Mucosa of rectum (tissue), 2 donors: ENCODE measurements at regions not wholly inside any gene's neighbourhood (a gene's known extent, or its start where the extent isn't known, plus 50 kb on each side); places are given as distances from the start of the nearest gene placed in this dataset.

ENCODE experiments used
- H3K27ac ChIP-seq, 2 donors: one replicate each; pipeline ENCODE4 v1.7.0; 2013; ENCODE audit warnings: inconsistent platforms in 2 of 2, low read depth in 2 of 2, low read length in 2 of 2
- H3K27me3 ChIP-seq, 2 donors: one replicate each; pipeline ENCODE4 v1.7.0; 2013; ENCODE audit warnings: low read length in 2 of 2; ENCODE audit not compliant: control insufficient read depth in 2 of 2, insufficient read depth in 2 of 2
- H3K36me3 ChIP-seq, 2 donors: one replicate each; pipeline ENCODE4 v1.7.0; 2013; ENCODE audit warnings: low read length in 2 of 2; ENCODE audit not compliant: control insufficient read depth in 2 of 2, insufficient read depth in 2 of 2
- H3K4me1 ChIP-seq, 2 donors: one replicate each; pipeline ENCODE4 v1.7.0; 2013; ENCODE audit warnings: low read length in 2 of 2, mild to moderate bottlenecking in 1 of 2; ENCODE audit not compliant: control insufficient read depth in 2 of 2, insufficient read depth in 2 of 2
- H3K4me3 ChIP-seq, 2 donors: one replicate each; pipeline ENCODE4 v1.7.0; 2013; ENCODE audit warnings: low read length in 2 of 2
- H3K9ac ChIP-seq, 2 donors: one replicate each; pipeline ENCODE4 v1.7.0; 2013; ENCODE audit warnings: low read length in 2 of 2, low read depth in 1 of 2, mild to moderate bottlenecking in 1 of 2
- H3K9me3 ChIP-seq, 2 donors: one replicate each; pipeline ENCODE4 v1.7.0; 2013; ENCODE audit warnings: low read length in 2 of 2; ENCODE audit not compliant: control insufficient read depth in 2 of 2
- donor health status: healthy.
- donor health status: Normal muscosa, but diverticular disease.

- peak overlapping the region in 1 of 2 donors; percentile 37 for H3K4me3 ChIP-seq
- no peak overlapping the region for H3K27ac ChIP-seq
- H3K9me3 ChIP-seq = no peaks in the 10 kb centered on the region
- no peak overlapping the region for H3K9ac ChIP-seq
- no peaks in the 10 kb centered on the region for H3K4me1 ChIP-seq
- no peaks in the 10 kb centered on the region for H3K36me3 ChIP-seq
- H3K27me3 ChIP-seq = no peaks in the 10 kb centered on the region
These were observed 881.5 kb downstream of the LTN1 start for GRCh38 chr21:28111151-28111619.

DNA sequence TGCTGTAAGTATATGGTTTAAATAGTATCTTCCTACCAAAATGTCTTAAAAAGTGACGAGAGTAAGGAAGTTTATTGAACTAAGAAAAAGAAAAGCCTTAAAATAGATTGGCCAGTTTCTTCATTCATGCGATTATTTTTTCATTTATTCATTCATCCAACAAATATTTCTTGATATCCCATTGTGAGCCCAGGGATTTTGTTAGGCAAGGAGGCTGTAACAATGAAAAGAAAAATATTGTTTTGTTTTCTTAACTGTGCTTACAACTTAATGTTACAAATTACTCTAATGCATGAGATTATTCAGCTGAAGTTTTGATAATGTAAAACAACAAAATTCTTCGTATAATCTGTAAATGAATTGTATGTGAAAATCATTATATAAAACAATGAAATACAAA is 882.0 kb downstream of the LTN1 start:
- Histone ChIP-seq H3K9ac (no peak overlapping the region), H3K27ac (no peak overlapping the region), H3K4me3 (no peak overlapping the region)

GRCh38 chr21:28110074-28110473 is 882.6 kb downstream of the LTN1 start:
- no peaks in the 10 kb centered on the region for H3K4me1 ChIP-seq
- H3K4me3 ChIP-seq = no peak overlapping the region
- H3K36me3 ChIP-seq = no peaks in the 10 kb centered on the region
- H3K27ac ChIP-seq = no peak overlapping the region
- H3K9me3 ChIP-seq = no peaks in the 10 kb centered on the region
- no peaks in the 10 kb centered on the region for H3K27me3 ChIP-seq
- H3K9ac ChIP-seq = no peak overlapping the region

More for the DNA sequence above, 882.0 kb downstream of the LTN1 start:
- Histone ChIP-seq H3K9me3 (no peaks in the 10 kb centered on the region), H3K27me3 (no peaks in the 10 kb centered on the region), H3K4me1 (no peaks in the 10 kb centered on the region), H3K36me3 (no peaks in the 10 kb centered on the region)

- Histone ChIP-seq H3K27me3 (no peaks in the 10 kb centered on the region), H3K36me3 (no peaks in the 10 kb centered on the region), H3K9ac (no peak overlapping the region), H3K4me1 (no peaks in the 10 kb centered on the region), H3K4me3 (no peak overlapping the region), H3K27ac (no peak overlapping the region), H3K9me3 (no peaks in the 10 kb centered on the region)
These were observed 886.2 kb downstream of the LTN1 start for GRCh38 chr21:28106370-28106890.

GRCh38 chr21:28104346-28104745 is 888.3 kb downstream of the LTN1 start:
- no peak overlapping the region for H3K27ac ChIP-seq
- no peak overlapping the region for H3K4me3 ChIP-seq
- H3K27me3 ChIP-seq = no peaks in the 10 kb centered on the region
- H3K9me3 ChIP-seq = no peaks in the 10 kb centered on the region
- no peak overlapping the region for H3K9ac ChIP-seq
- no peaks in the 10 kb centered on the region for H3K4me1 ChIP-seq
- H3K36me3 ChIP-seq = no peaks in the 10 kb centered on the region

GRCh38 chr21:28100366-28100765 is 892.3 kb downstream of the LTN1 start:
- Histone ChIP-seq H3K4me3 (no peak overlapping the region), H3K9me3 (no peaks in the 10 kb centered on the region), H3K9ac (no peak overlapping the region), H3K36me3 (no peaks in the 10 kb centered on the region), H3K27me3 (no peaks in the 10 kb centered on the region), H3K4me1 (no peaks in the 10 kb centered on the region), H3K27ac (no peak overlapping the region)

- no peak overlapping the region for H3K9ac ChIP-seq
- H3K27me3 ChIP-seq = no peaks in the 10 kb centered on the region
- no peaks in the 10 kb centered on the region for H3K36me3 ChIP-seq
- H3K4me3 ChIP-seq = no peak overlapping the region
- no peaks in the 10 kb centered on the region for H3K4me1 ChIP-seq
- H3K9me3 ChIP-seq = no peaks in the 10 kb centered on the region
- H3K27ac ChIP-seq = no peak overlapping the region
These were observed 893.5 kb downstream of the LTN1 start for GRCh38 chr21:28099001-28099705.

DNA sequence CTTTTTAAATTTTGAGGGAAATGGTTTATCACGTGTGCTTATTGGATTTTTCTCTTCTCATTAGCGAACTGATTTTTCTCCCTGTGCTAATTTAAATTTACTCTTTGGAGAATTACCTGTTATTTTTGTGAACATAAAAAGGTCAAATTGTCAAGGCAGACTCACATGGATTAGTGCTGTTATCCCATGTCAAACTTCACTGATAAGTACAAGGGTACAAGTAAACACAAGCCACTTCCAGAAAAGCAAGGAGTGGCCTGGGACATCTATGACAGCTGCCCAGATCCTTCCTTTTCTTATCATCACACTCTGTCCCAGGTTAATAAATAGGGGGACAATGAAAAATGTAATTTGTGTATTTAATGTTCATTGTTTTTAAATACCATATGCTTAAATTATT is 901.2 kb downstream of the LTN1 start:
- Histone ChIP-seq H3K27me3 (no peaks in the 10 kb centered on the region), H3K9ac (no peak overlapping the region), H3K27ac (no peak overlapping the region), H3K4me3 (no peak overlapping the region), H3K36me3 (no peaks in the 10 kb centered on the region), H3K9me3 (no peaks in the 10 kb centered on the region), H3K4me1 (no peaks in the 10 kb centered on the region)

DNA sequence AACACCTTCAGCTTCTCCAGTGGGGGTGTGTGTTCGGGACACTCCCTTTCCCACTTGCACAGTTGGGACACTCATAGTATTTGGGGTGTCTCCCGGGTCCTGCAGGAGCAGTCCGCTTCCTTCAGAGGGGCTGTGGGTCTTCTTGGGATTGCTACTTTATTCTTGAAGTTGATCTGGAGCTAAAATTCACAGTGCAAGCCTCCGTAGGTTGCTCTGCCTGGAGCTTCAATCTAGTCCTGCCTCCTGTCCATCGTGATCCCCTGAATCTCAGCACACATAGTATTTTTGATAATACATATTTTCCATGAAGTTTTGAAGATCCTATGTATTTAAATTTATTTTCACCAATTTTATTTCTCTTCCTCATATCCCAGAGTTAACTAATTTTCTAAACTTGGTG is 902.1 kb downstream of the LTN1 start:
- Histone ChIP-seq H3K36me3 (no peaks in the 10 kb centered on the region), H3K9ac (no peak overlapping the region), H3K4me3 (no peak overlapping the region), H3K27me3 (no peaks in the 10 kb centered on the region), H3K9me3 (no peaks in the 10 kb centered on the region), H3K27ac (no peak overlapping the region), H3K4me1 (no peaks in the 10 kb centered on the region)

GRCh38 chr21:28089599-28090441 is 902.9 kb downstream of the LTN1 start:
- Histone ChIP-seq H3K9ac (no peak overlapping the region), H3K9me3 (no peaks in the 10 kb centered on the region), H3K4me1 (no peaks in the 10 kb centered on the region), H3K27ac (no peak overlapping the region), H3K4me3 (no peak overlapping the region), H3K36me3 (no peaks in the 10 kb centered on the region), H3K27me3 (no peaks in the 10 kb centered on the region)
